ENCODE measurements at regions not wholly inside any gene's neighbourhood (a gene's known extent, or its start where the extent isn't known, plus 50 kb on each side); places are given as distances from the start of the nearest gene placed in this dataset.
"Not testable (repeated sequence)": the region's sequence is repeated elsewhere in the genome, so short reads cannot be mapped to it uniquely, and the experiment has no call there.

DNA sequence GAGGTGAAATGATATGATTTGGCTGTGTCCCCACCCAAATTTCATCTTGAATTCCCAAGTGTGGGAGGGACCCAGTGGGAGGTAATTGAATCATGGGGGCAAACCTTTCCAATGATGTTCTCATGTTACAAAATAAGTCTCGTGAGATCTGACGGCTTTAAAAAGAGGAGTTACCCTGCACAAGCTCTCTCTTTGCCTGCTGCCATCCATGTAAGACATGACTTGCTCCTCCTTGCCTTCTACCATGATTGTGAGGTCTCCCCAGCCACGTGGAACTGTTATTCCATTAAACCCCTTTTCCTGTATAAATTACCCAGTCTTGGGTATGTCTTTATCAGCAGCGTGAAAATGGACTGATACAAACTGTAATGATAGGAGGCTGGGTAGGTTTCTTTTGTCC, 145.1 kb downstream of the AKR1D1 start:
- peaks cover 13% of the 10 kb centered on the region for H3K9me3 ChIP-seq (ENCODE audit: control insufficient read depth, insufficient read depth, low read length)
- H3K4ac ChIP-seq (ENCODE audit: low read depth, low read length); H3K36me3 ChIP-seq (ENCODE audit: control insufficient read depth, insufficient read depth, low read length); CTCF ChIA-PET; H2BK15ac ChIP-seq (ENCODE audit: low read depth, low read length); H4K20me1 ChIP-seq (ENCODE audit: insufficient read depth, low read length); H2BK5ac ChIP-seq (ENCODE audit: low read depth, low read length, poor library complexity, severe bottlenecking); H3K23ac ChIP-seq (ENCODE audit: low read depth, low read length); BruUV-seq (replicated peaks); H3K4me2 ChIP-seq (ENCODE audit: low read depth, low read length); H3K4me3 ChIP-seq (ENCODE audit: insufficient read depth, low read depth, low read length); H2AK9ac ChIP-seq (replicated peaks; ENCODE audit: low read depth, low read length, poor library complexity); H3K14ac ChIP-seq (replicated peaks; ENCODE audit: low read depth, low read length); H3K27ac ChIP-seq (ENCODE audit: insufficient read depth, low read length); H4K8ac ChIP-seq (ENCODE audit: low read depth in 2 of 2, low read length in 2 of 2); H2AK5ac ChIP-seq (ENCODE audit: low read depth, low read length); H4K91ac ChIP-seq (ENCODE audit: insufficient read depth, low read depth, low read length); dilution Hi-C loops (cut with HindIII; ENCODE audit: low sequenced_read_pairs, unreplicated experiment); H3K18ac ChIP-seq (ENCODE audit: low read depth, low read length); H2BK20ac ChIP-seq (ENCODE audit: low read depth, low read length); ATAC-seq (ENCODE audit: low read depth); H3K27me3 ChIP-seq (ENCODE audit: control insufficient read depth, insufficient read depth, low read length); H3K9me1 ChIP-seq (ENCODE audit: insufficient read depth, low read length); H2BK120ac ChIP-seq (ENCODE audit: low read depth, low read length); POLR2A ChIA-PET (ENCODE audit: unreplicated experiment); H3K4me1 ChIP-seq (ENCODE audit: control insufficient read depth, insufficient read depth, low read length); H3K56ac ChIP-seq (ENCODE audit: extremely low read depth, insufficient read depth, low read length); H3K79me1 ChIP-seq (ENCODE audit: low read depth in 1 of 2, low read length in 2 of 2); in situ Hi-C loops (cut with MboI; ENCODE audit: low sequenced_read_pairs); H3K9ac ChIP-seq (ENCODE audit: low read depth, low read length); H4K5ac ChIP-seq (ENCODE audit: low read depth, low read length); intact Hi-C loops (cut with micrococcal nuclease); H2AFZ ChIP-seq (replicated peaks; ENCODE audit: low read length, poor library complexity); DNase-seq: not testable (repeated sequence)
- WGBS, 2 experiments (ENCODE audit: extremely low coverage in 2 of 2, insufficient read length in 1 of 2), result 33% methylated on average over 2 of the region's 4 CpGs; no CpG with 5 or more reads in 1 of the 2 experiments

All from IMR-90 (cell line).